GM21381 (cell line): ENCODE measurements at regions not wholly inside any gene's neighbourhood (a gene's known extent, or its start where the extent isn't known, plus 50 kb on each side); places are given as distances from the start of the nearest gene placed in this dataset.
"Not testable (repeated sequence)": the region's sequence is repeated elsewhere in the genome, so short reads cannot be mapped to it uniquely, and the experiment has no call there.

ENCODE experiments used
- ATAC-seq: cut with Tn5 transposase; IDR thresholded peaks from one replicate; pipeline ENCODE4 v1.9.1; 2021; ENCODE audit warnings: mild to moderate bottlenecking, moderate library complexity; ENCODE audit not compliant: unreplicated experiment

- ATAC-seq: peak; percentile 76
Observed at GRCh38 chr5:152527358-152528052, 122.4 kb upstream of the NMUR2 start.

GRCh38 chr5:152529440-152529839 lies 124.4 kb upstream of the NMUR2 start:
- no peak for ATAC-seq

DNA sequence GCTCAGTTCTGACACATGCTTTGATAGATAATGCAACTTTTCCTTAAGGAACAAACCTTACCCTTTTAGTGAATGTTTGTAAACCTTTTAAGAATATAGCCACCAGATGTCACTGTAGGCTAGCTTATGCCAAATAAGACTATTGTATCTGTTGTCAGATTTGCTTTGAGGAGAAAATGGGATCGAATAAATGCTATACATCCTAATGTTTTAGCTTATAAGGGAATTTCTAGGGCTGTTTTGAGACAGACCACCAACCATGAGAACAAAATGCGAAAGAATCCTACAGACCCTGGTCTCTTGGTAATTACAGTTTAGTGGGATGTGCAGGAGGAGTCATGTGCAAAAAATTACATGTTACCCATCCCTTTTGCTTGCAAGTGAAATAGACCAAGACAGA lies 127.6 kb upstream of the NMUR2 start:
- no peak for ATAC-seq

- no peak for ATAC-seq
Observed at GRCh38 chr5:152534641-152535040, 129.6 kb upstream of the NMUR2 start.

DNA sequence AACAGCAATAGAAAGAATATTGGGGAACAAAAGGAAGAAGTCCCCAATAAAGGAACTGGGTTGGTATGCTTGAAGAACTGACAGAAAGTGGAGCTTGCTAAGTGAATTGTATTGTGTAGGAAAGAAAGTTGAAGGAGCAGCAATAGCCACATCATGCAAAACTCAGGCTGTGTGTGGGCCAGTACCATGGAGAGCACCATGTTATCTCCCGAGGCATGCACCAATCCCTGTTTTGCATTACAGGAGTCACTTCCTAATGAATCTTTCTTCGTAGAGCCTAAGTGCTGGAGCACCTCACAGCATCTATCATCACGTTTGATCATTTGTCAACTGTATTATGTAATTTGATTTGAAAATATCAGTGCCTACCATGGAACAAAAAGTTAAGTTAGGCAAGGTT lies 137.7 kb upstream of the NMUR2 start:
- ATAC-seq: no peak

DNA sequence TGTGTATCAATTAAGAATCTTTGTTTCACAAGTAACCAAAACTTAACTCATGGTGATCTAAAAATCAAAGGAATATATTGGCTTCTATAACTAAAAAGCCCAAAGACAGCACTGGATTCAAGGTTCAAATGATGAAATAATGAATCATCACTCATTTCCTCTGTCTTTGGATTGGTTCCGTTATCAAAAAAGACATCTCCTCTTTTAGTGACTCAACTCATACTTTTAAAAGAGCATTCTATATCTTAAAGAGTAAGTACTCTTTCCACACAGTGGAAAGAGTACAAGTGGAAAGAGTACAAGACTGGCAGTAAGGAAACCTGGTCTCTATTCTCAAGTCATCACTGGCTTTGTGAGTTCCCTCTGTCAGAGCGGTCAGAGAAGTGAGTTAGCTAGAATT lies 141.4 kb upstream of the NMUR2 start:
- ATAC-seq: no peak

- no peak for ATAC-seq
Observed at GRCh38 chr5:152547202-152547601, 142.1 kb upstream of the NMUR2 start.

- no peak for ATAC-seq
Observed at GRCh38 chr5:152549709-152550108, 144.6 kb upstream of the NMUR2 start.

DNA sequence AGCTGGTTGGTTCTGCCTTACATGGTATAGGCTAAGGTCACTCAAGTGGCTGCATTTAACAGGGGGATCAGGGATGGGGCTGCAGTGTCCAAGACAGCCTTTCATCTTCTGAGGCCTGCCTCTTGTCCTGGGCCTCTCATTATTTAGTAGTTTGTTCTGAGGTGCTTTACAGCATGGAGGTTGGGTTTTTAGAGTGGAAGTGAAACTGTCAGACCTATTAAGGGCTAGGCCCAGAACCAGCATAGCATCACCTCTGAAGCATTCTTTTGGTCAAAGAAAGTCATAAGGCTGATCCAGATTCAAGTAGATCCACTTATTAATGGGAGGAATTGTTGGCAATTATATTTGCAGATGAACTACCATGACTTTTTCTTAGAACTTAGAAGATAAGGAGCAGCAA lies 146.0 kb upstream of the NMUR2 start:
- peak; percentile 62 for ATAC-seq

DNA sequence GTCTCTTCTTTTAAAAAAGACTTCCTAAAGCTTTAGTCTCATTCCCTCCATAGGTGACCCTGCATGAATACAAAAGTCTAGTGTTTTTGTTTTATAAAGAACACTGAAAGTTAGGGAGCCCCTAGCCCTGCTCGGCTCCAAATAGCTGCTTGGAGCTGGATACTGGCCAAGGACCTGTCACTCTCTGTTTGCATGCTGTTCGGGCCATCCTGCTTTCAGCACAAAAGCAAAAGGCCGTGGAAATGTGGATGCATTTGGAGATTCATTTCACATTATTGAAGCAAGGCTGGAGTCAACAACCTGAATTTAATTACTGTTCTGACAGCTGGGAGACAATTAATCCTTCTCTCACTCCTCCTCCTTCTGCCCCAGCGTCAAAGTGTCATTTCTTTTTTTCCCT lies 151.7 kb upstream of the NMUR2 start:
- ATAC-seq: no peak

GRCh38 chr5:152560512-152561137 lies 155.5 kb upstream of the NMUR2 start:
- ATAC-seq: peak; percentile 75

DNA sequence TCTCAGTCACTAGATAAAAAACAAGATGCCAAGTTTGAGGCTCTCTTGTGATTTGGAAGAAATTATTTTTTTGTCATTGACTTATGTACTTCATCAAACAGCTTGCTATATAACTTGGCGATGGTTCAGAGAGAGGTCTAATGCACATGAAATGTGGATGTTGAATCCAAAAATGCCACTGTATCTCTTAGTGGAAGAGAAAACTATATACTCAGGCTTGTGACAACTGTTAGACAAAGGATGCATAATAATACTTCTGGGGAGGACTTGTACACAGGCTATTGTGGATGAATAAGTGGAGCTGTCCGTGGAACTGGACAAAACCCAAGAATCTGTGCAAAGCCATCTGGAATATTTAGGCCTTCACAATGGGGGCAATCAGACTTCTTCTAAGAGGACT lies 162.9 kb upstream of the NMUR2 start:
- ATAC-seq: no peak

GRCh38 chr5:152572812-152573211 lies 167.7 kb upstream of the NMUR2 start:
- ATAC-seq: no peak

- ATAC-seq: no peak
Observed at GRCh38 chr5:152584103-152584502, 179.0 kb upstream of the NMUR2 start.

GRCh38 chr5:152592416-152592815 lies 187.3 kb upstream of the NMUR2 start:
- ATAC-seq: no peak

DNA sequence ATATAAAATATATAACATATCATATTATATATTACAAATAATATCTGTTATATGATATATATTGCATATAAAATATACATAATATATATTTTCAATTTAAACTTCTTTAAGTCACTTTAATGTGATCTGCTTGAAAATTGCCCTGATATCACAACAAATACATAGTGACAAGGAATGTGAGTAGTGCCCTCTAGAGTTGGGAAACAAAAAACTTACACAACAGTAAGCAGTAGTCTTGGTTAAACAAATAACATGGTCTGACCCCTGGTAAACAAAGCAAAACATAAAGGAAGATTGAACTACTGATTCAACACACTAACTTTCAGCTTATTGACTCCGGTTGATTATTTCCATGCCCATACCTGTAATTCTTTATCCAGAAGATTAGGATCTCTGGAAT lies 188.3 kb upstream of the NMUR2 start:
- ATAC-seq: no peak

DNA sequence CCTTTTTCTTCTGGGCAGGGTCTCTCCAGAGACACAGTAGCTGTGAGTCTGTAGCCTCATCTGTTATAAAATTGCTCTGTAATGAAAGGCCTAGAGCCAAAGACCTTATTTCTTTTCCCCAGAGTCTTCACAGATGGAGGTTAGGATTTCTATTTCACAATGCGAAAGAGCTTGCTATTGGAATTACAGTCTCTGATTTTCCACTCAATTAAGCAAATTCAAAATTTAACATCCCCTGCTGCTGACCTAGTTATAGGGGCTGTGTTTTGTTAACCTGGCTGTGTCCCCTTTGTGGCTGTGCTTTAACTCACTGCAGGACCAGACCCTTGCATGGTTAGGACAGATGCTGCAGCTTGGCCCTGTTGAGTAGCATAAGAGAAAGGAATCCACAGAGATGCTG lies 190.3 kb upstream of the NMUR2 start:
- no peak for ATAC-seq

GRCh38 chr5:152599096-152599495 lies 194.0 kb upstream of the NMUR2 start:
- ATAC-seq: no peak

DNA sequence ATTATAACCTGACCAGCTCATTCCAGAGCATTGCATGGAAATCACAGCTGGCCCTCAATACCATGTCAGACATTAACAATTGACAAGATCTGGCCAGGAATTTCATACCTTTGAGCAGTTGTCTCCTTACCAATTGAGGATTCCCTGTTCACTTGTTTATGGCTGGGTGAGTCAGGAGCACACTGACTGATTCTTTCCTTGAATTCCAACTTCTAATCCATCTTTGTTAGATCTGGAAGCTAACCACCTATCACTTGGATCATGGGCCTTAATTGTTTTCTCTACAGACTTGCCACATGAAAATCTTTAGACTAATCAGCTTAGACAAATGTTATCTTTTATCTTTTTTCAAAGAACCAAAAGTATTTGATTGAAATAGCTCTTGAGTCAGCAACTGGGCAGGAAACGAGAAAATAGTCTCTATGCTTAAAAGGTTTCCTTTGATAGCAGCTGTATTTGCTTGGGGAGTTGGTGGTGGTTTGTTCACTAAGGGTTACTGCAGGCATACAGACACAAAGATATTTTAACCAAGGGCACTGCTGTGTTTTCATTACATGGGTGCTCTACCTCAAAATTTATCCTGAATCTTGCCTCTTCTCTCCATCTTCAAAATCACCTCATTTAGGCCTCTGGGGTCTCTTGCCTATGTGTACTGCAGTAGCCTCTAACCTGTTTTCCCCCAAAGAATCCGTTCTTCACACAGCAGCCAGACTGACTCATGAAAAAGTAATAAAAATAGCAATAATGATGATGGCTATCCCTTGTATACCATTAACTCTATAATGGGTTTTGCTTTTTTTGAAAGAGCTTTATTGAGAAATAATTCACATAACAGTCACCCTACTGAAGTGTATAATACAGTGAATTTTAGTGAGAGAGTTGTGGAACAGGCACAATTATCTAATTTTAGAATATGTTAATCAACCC lies 197.0 kb upstream of the NMUR2 start:
- no peak for ATAC-seq

DNA sequence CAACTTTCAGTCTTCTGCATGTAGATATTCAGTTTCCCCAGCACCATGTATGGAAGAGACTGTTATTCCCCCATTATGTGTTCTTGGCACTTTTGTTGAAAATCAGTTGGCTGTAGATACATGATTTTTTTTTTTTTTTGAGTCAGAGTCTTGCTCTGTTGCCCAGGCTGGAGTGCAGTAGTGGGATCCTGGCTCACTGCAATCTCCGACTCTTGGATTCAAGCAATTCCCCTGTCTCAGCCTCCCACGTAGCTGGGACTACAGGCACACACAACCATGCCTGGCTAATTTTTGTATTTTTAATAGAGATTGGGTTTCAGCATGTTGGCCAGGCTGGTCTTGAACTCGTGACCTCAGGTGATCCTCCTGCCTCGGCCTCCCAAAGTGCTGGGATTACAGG lies 201.0 kb upstream of the NMUR2 start:
- ATAC-seq: not testable (repeated sequence)

DNA sequence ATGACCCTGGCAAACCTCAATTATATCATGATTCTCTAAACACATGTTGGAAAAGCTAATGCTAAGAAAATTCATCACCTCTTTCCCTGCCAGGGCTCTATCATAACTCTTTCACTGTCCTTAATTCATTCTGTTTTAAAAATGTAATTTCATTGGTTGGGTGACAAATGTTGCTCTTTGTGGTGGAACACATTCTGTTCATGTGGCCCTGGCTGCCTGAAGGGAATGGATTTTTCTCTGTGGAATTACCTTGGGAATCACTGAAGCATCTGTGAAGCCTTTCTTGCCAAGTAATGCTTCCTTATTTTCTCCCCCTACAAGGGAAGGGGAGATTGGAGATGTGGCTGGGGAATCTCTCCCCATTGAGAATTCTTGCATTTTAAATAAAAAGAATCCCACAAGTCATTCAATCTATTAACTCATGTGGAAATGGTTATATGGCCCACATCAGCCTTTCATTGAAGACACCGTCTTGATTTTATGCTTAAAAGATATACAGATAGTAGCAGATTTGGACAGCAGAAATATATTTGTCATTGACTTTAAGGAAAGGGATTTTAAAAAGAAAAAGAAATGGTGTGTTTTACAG lies 201.8 kb upstream of the NMUR2 start:
- no peak for ATAC-seq
